HEK293 (cell line): ENCODE measurements at regions not wholly inside any gene's neighbourhood (a gene's known extent, or its start where the extent isn't known, plus 50 kb on each side); places are given as distances from the start of the nearest gene placed in this dataset.
"Not testable (repeated sequence)": the region's sequence is repeated elsewhere in the genome, so short reads cannot be mapped to it uniquely, and the experiment has no call there.

Source experiments
- CTCF ChIA-PET: fragments of 350-600 bp; formaldehyde crosslinking; extraction: SDS; loops from one replicate; lab custom pipeline; 2021; ENCODE audit warnings: antibody characterized with exemption; lab: Yijun Ruan, JAX
- POLR2A ChIA-PET: fragments of 300-600 bp; formaldehyde crosslinking; extraction: SDS; loops from one replicate; lab custom pipeline; 2020; ENCODE audit warnings: antibody characterized with exemption, inconsistent platforms; lab: Yijun Ruan, JAX
- H3K27ac ChIP-seq: fragments of 200-500 bp; sonication (Bioruptor generic); 2 replicates; pipeline ENCODE4 v1.5.1; 2014; ENCODE audit warnings: low read depth, low read length, control low read depth, inconsistent platforms; ENCODE audit errors: extremely low read depth
- H3K36me3 ChIP-seq, 2 experiments: fragments of 200-500 bp in 1 of 2; sonication (Bioruptor generic) in 1 of 2; 1 replicate in 1 of 2; 2 replicates in 1 of 2; pipeline ENCODE4 v1.5.1; 2014 to 2017; ENCODE audit warnings: inconsistent platforms in 2 of 2, low read length in 2 of 2; ENCODE audit not compliant: control insufficient read depth in 2 of 2, insufficient read depth in 1 of 2
- H3K4me1 ChIP-seq: fragments of 200-500 bp; sonication (Bioruptor generic); 2 replicates; pipeline ENCODE4 v1.5.1; 2014; ENCODE audit warnings: mild to moderate bottlenecking, low read length, inconsistent platforms; ENCODE audit not compliant: control insufficient read depth, insufficient read depth
- H3K4me3 ChIP-seq: 2 replicates; pipeline ENCODE4 v1.5.1; 2011; ENCODE audit warnings: low read depth, mild to moderate bottlenecking, control low read depth, low read length, moderate library complexity
- H3K9me3 ChIP-seq: fragments of 200-500 bp; sonication (Bioruptor generic); 2 replicates; pipeline ENCODE4 v1.5.1; 2014; ENCODE audit warnings: low read depth, low read length, inconsistent platforms; ENCODE audit not compliant: control insufficient read depth, insufficient read depth
- AEBP2 ChIP-seq: fragments of 450-650 bp; formaldehyde crosslinking; IDR thresholded peaks from 2 replicates; pipeline ENCODE4 v1.5.1; 2016; ENCODE audit warnings: missing biosample characterization, missing genetic modification characterization, borderline replicate concordance
- GLI4 ChIP-seq: fragments of 450-650 bp; formaldehyde crosslinking; IDR thresholded peaks from 2 replicates; pipeline ENCODE4 v1.5.1; 2016; ENCODE audit warnings: missing biosample characterization, missing genetic modification characterization
- GLIS2 ChIP-seq: fragments of 450-650 bp; formaldehyde crosslinking; IDR thresholded peaks from 2 replicates; pipeline ENCODE4 v1.5.1; 2016; ENCODE audit warnings: missing biosample characterization, missing genetic modification characterization
- HOXA7 ChIP-seq: sonication (generic); formaldehyde crosslinking; IDR thresholded peaks from 2 replicates; pipeline ENCODE4 v1.8.1; 2022; ENCODE audit warnings: missing genetic modification reagents, borderline replicate concordance
- PRDM1 ChIP-seq: fragments of 450-650 bp; formaldehyde crosslinking; IDR thresholded peaks from 2 replicates; pipeline ENCODE4; 2016; ENCODE audit warnings: missing biosample characterization, missing genetic modification characterization
- PRDM6 ChIP-seq: fragments of 450-650 bp; formaldehyde crosslinking; IDR thresholded peaks from 2 replicates; pipeline ENCODE4 v1.5.1; 2017; ENCODE audit warnings: missing biosample characterization, missing genetic modification characterization
- SP2 ChIP-seq: fragments of 450-650 bp; formaldehyde crosslinking; IDR thresholded peaks from 2 replicates; pipeline ENCODE4 v1.5.1; 2016; ENCODE audit warnings: missing biosample characterization, missing genetic modification characterization
- YY2 ChIP-seq: fragments of 450-650 bp; formaldehyde crosslinking; IDR thresholded peaks from 2 replicates; pipeline ENCODE4 v1.5.1; 2016; ENCODE audit warnings: missing biosample characterization, missing genetic modification characterization
- ZBTB17 ChIP-seq: fragments of 450-650 bp; formaldehyde crosslinking; IDR thresholded peaks from 2 replicates; pipeline ENCODE4 v1.5.1; 2016; ENCODE audit warnings: missing biosample characterization, missing genetic modification characterization
- ZFP3 ChIP-seq: fragments of 450-650 bp; formaldehyde crosslinking; IDR thresholded peaks from 2 replicates; pipeline ENCODE4 v1.5.1; 2016; ENCODE audit warnings: low read depth, missing biosample characterization, missing genetic modification characterization
- ZNF146 ChIP-seq: fragments of 450-650 bp; formaldehyde crosslinking; IDR thresholded peaks from 2 replicates; pipeline ENCODE4 v1.5.1; 2016; ENCODE audit warnings: missing biosample characterization, missing genetic modification characterization
- ZNF169 ChIP-seq: fragments of 450-650 bp; formaldehyde crosslinking; IDR thresholded peaks from 2 replicates; pipeline ENCODE4 v1.5.1; 2016; ENCODE audit warnings: missing biosample characterization, missing genetic modification characterization
- ZNF221 ChIP-seq: fragments of 450-650 bp; formaldehyde crosslinking; IDR thresholded peaks from 2 replicates; pipeline ENCODE4 v1.5.1; 2017; ENCODE audit warnings: missing biosample characterization, missing genetic modification characterization, borderline replicate concordance
- ZNF223 ChIP-seq: fragments of 450-650 bp; formaldehyde crosslinking; IDR thresholded peaks from 2 replicates; pipeline ENCODE4 v1.5.1; 2016; ENCODE audit warnings: missing biosample characterization, missing genetic modification characterization
- ZNF302 ChIP-seq: fragments of 450-650 bp; formaldehyde crosslinking; IDR thresholded peaks from 2 replicates; pipeline ENCODE4 v1.5.1; 2016; ENCODE audit warnings: missing biosample characterization, missing genetic modification characterization, low read depth
- ZNF366 ChIP-seq: fragments of 450-650 bp; formaldehyde crosslinking; conservative IDR thresholded peaks from 2 replicates; pipeline ENCODE4 v1.5.1; 2016; ENCODE audit warnings: missing biosample characterization, missing genetic modification characterization
- ZNF37A ChIP-seq: fragments of 450-650 bp; IDR thresholded peaks from 2 replicates; pipeline ENCODE4 v1.5.1; 2018; ENCODE audit warnings: missing biosample characterization, missing genetic modification characterization
- ZNF416 ChIP-seq: fragments of 450-650 bp; formaldehyde crosslinking; IDR thresholded peaks from 2 replicates; pipeline ENCODE4 v1.5.1; 2016; ENCODE audit warnings: missing biosample characterization, missing genetic modification characterization
- ZNF473 ChIP-seq: fragments of 450-650 bp; formaldehyde crosslinking; IDR thresholded peaks from 2 replicates; pipeline ENCODE4 v1.5.1; 2017; ENCODE audit warnings: missing biosample characterization, missing genetic modification characterization
- ZNF510 ChIP-seq: fragments of 450-650 bp; formaldehyde crosslinking; IDR thresholded peaks from 2 replicates; pipeline ENCODE4 v1.5.1; 2018; ENCODE audit warnings: mild to moderate bottlenecking, missing genetic modification characterization, missing biosample characterization; ENCODE audit not compliant: insufficient replicate concordance
- ZNF548 ChIP-seq: fragments of 450-650 bp; formaldehyde crosslinking; IDR thresholded peaks from 2 replicates; pipeline ENCODE4 v1.5.1; 2016; ENCODE audit warnings: missing biosample characterization, missing genetic modification characterization
- ZNF560 ChIP-seq: fragments of 450-650 bp; formaldehyde crosslinking; IDR thresholded peaks from 2 replicates; pipeline ENCODE4 v1.5.1; 2017; ENCODE audit warnings: missing biosample characterization, missing genetic modification characterization, borderline replicate concordance
- ZNF600 ChIP-seq: fragments of 450-650 bp; formaldehyde crosslinking; IDR thresholded peaks from 2 replicates; pipeline ENCODE4 v1.5.1; 2016; ENCODE audit warnings: missing biosample characterization, missing genetic modification characterization
- ZNF658 ChIP-seq: fragments of 450-650 bp; formaldehyde crosslinking; IDR thresholded peaks from 2 replicates; pipeline ENCODE4; 2016; ENCODE audit warnings: missing biosample characterization, missing genetic modification characterization
- ZNF704 ChIP-seq: fragments of 450-650 bp; formaldehyde crosslinking; IDR thresholded peaks from 2 replicates; pipeline ENCODE4 v1.5.1; 2016; ENCODE audit warnings: missing biosample characterization, missing genetic modification characterization
- ZNF76 ChIP-seq: fragments of 450-650 bp; formaldehyde crosslinking; IDR thresholded peaks from 2 replicates; pipeline ENCODE4; 2016; ENCODE audit warnings: low read depth, missing biosample characterization, missing genetic modification characterization, borderline replicate concordance
- ZNF830 ChIP-seq: fragments of 450-650 bp; IDR thresholded peaks from 2 replicates; pipeline ENCODE4 v1.5.0; 2018; ENCODE audit warnings: missing biosample characterization, missing genetic modification characterization, low read depth, mild to moderate bottlenecking, moderate library complexity
- ZXDB ChIP-seq: fragments of 450-650 bp; formaldehyde crosslinking; IDR thresholded peaks from 2 replicates; pipeline ENCODE4 v1.5.1; 2016; ENCODE audit warnings: missing biosample characterization, missing genetic modification characterization
- TF ChIP-seq, protein P1 (sequence below): fragments of 450-650 bp; formaldehyde crosslinking; IDR thresholded peaks from 2 replicates; pipeline ENCODE4 v1.5.1; 2016; ENCODE audit warnings: missing biosample characterization, missing genetic modification characterization

DNA sequence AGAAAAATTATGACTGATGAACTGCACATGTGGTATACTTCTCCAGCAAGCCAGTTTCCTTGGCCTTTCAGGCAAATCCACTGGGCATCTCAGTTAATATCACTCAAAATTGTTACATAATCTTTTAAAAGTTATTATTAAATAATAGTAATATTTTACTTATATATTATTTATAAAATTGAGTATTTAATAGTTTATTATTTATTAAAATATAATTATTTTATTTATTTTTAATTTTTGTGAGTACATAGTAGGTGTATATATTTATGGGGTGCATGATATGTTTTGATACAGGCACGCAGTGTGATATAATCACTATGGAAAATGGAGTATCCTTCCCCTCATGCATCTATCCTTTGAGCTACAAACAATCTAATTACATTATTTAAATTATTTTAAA lies 384.1 kb upstream of the LRFN5 start (continued):
- TF ChIP-seq AEBP2 = no peak
- TF ChIP-seq ZNF146 (tag by site-specific recombination) = no peak
- TF ChIP-seq YY2 = no peak
- TF ChIP-seq ZNF416 (tag by site-specific recombination) = no peak
- TF ChIP-seq ZNF830 (tag by site-specific recombination) = no peak
- no peak for TF ChIP-seq ZNF76 (tag by site-specific recombination)
- TF ChIP-seq ZNF366 = no peak
- TF ChIP-seq ZNF302 (tag by site-specific recombination) = no peak

- H3K27ac ChIP-seq, H3K4me1 ChIP-seq, CTCF ChIA-PET, H3K36me3 ChIP-seq, POLR2A ChIA-PET, H3K4me3 ChIP-seq, H3K9me3 ChIP-seq: not testable (repeated sequence)
Observed at GRCh38 chr14:41214978-41215377, 391.7 kb upstream of the LRFN5 start.

GRCh38 chr14:41201696-41202095 lies 405.0 kb upstream of the LRFN5 start:
- ChIA-PET POLR2A (no interaction called here), CTCF (no interaction called here)
- H3K27ac ChIP-seq = no peak overlapping the region
- TF ChIP-seq GLIS2 (tag by site-specific recombination) = no peak
- no peak for TF ChIP-seq HOXA7 (CRISPR knock-in tag)
- TF ChIP-seq ZNF221 (tag by site-specific recombination) = no peak
- TF ChIP-seq ZXDB (tag by site-specific recombination) = no peak
- TF ChIP-seq ZNF223 = no peak
- no peak for TF ChIP-seq ZNF510 (tag by site-specific recombination)
- no peak for TF ChIP-seq ZNF548 (tag by site-specific recombination)
- TF ChIP-seq ZNF658 (tag by site-specific recombination) = no peak
- no peak for TF ChIP-seq ZNF560 (tag by site-specific recombination)
- no peak for TF ChIP-seq ZNF37A (tag by site-specific recombination)
- no peak for TF ChIP-seq ZBTB17 (tag by site-specific recombination)
- TF ChIP-seq SP2 (tag by site-specific recombination) = no peak
- no peak for TF ChIP-seq GLI4
- no peak for TF ChIP-seq ZNF76 (tag by site-specific recombination)
- TF ChIP-seq PRDM1 (tag by site-specific recombination) = no peak
- TF ChIP-seq, all 188 proteins: peak for 0
- no peaks in the 10 kb centered on the region for H3K9me3 ChIP-seq
- no peaks in the 10 kb centered on the region for H3K4me1 ChIP-seq
- no peak overlapping the region for H3K4me3 ChIP-seq
- H3K36me3 ChIP-seq = no peaks in the 10 kb centered on the region

DNA sequence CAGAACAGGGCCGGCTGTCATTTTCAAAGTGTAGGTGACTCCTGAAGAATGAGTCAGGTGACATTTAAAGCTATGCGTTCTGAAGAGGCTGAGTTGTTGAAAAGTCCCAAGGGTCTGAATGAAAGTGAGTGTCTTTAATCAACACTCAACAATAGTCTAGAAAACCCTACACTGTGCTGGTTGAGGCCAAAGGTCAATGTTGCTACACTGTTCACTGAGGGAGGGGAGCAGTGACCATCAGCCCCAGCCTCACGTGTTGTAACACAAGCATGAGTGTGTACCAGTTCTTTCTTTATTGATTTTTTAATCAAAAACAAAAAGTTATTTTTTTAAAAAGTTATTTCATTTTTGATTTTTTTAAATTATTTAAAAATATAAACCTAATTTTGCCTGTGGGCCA lies 418.8 kb upstream of the LRFN5 start:
- CTCF ChIA-PET = no interaction called here
- H3K36me3 ChIP-seq = no peaks in the 10 kb centered on the region
- POLR2A ChIA-PET = no interaction called here

More for the DNA sequence above, 418.8 kb upstream of the LRFN5 start:
- H3K4me3 ChIP-seq = no peak overlapping the region
- no peaks in the 10 kb centered on the region for H3K4me1 ChIP-seq
- H3K27ac ChIP-seq = no peak overlapping the region
- TF ChIP-seq ZFP3 (tag by site-specific recombination) (no peak), ZNF704 (tag by site-specific recombination) (no peak), ZNF169 (tag by site-specific recombination) (no peak), ZNF600 (no peak), PRDM6 (tag by site-specific recombination) (no peak), ZNF473 (no peak), GLIS2 (tag by site-specific recombination) (no peak)
- TF ChIP-seq, protein P1, sequence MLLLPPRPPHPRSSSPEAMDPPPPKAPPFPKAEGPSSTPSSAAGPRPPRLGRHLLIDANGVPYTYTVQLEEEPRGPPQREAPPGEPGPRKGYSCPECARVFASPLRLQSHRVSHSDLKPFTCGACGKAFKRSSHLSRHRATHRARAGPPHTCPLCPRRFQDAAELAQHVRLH (tag by site-specific recombination) = no peak
- H3K9me3 ChIP-seq = no peaks in the 10 kb centered on the region
